Esophagus muscularis mucosa (tissue), 4 donors: ENCODE measurements at regions not wholly inside any gene's neighbourhood (a gene's known extent, or its start where the extent isn't known, plus 50 kb on each side); places are given as distances from the start of the nearest gene placed in this dataset.

ENCODE experiments used
- DNase-seq: peaks from one replicate; pipeline ENCODE4 v3.0.0-alpha.2; 2017; ENCODE audit errors: extremely low spot score
- H3K27ac ChIP-seq, 4 donors: fragments of 200-600 bp; sonication (generic); replicated peaks in 1 of 4; 1 replicate in 3 of 4; 2 replicates in 1 of 4; pipeline ENCODE4 v1.5.1; 2016 to 2019; ENCODE audit warnings: mild to moderate bottlenecking in 1 of 4
- H3K27me3 ChIP-seq, 4 donors: fragments of 200-600 bp; sonication (generic); one replicate each; pipeline versions ENCODE4 v1.5.1 to v1.6.0; 2016 to 2019
- H3K36me3 ChIP-seq, 4 donors: fragments of 200-600 bp; sonication (generic); one replicate each; pipeline ENCODE4 v1.5.1; 2016 to 2019
- H3K4me1 ChIP-seq, 4 donors: fragments of 200-600 bp; sonication (generic); one replicate each; pipeline ENCODE4 v1.5.1; 2016 to 2019
- H3K4me3 ChIP-seq, 4 donors: fragments of 200-600 bp; sonication (generic); 1 replicate in 2 of 4; 2 replicates in 2 of 4; pipeline ENCODE4 v1.5.1; 2016 to 2019; ENCODE audit warnings: mild to moderate bottlenecking in 4 of 4, moderate library complexity in 1 of 4
- H3K9me3 ChIP-seq, 4 donors: fragments of 200-600 bp; sonication (generic); 1 replicate in 3 of 4; 2 replicates in 1 of 4; pipeline ENCODE4 v1.5.1; 2016 to 2019
- CTCF ChIP-seq, 3 experiments: fragments of 200-600 bp in 2 of 3; fragments of 450-650 bp in 1 of 3; sonication (generic) in 2 of 3; IDR thresholded peaks; one replicate each; pipeline ENCODE4 v1.5.1; 2017 to 2019; ENCODE audit warnings: antibody characterized with exemption in 3 of 3, mild to moderate bottlenecking in 2 of 3, moderate library complexity in 1 of 3
- EP300 ChIP-seq: sonication (generic); formaldehyde crosslinking; IDR thresholded peaks from one replicate; pipeline ENCODE4 v1.6.1; 2017; ENCODE audit warnings: antibody characterized with exemption
- POLR2A ChIP-seq: fragments of 450-650 bp; IDR thresholded peaks from one replicate; pipeline ENCODE4 v1.6.1; 2017; ENCODE audit warnings: antibody characterized with exemption, moderate library complexity, mild to moderate bottlenecking, low read depth
- POLR2AphosphoS5 ChIP-seq, 2 donors: sonication (generic); formaldehyde crosslinking; IDR thresholded peaks; one replicate each; pipeline ENCODE4 v1.6.1; 2017; ENCODE audit warnings: antibody characterized with exemption in 2 of 2
- WGBS: methylation state at CpG from one replicate; pipeline ENCODE4 v1.1.5; 2018; 5-methylcytosine and 5-hydroxymethylcytosine counted together
- intact Hi-C: fragments of 100-400 bp; cut with DNase I; formaldehyde crosslinking; loops from one replicate; pipeline ENCODE4 v1.15.1; 2023

- H3K4me1 ChIP-seq, result no peaks in the 10 kb centered on the region
- no peaks in the 10 kb centered on the region for H3K9me3 ChIP-seq
- TF ChIP-seq POLR2A, result no peak
- TF ChIP-seq CTCF (IDR thresholded peaks at IDR 0.05), result no peak
- intact Hi-C loops, result no loop called here
- WGBS, result 88% methylated on average over 3 of the region's 3 CpGs
- no peaks in the 10 kb centered on the region for H3K27me3 ChIP-seq
- no peak for DNase-seq
- H3K36me3 ChIP-seq, result no peaks in the 10 kb centered on the region
- H3K27ac ChIP-seq, result no peak overlapping the region
- no peak overlapping the region for H3K4me3 ChIP-seq
Observed at GRCh38 chr2:40953341-40953740, 501.5 kb upstream of the SLC8A1 start.

GRCh38 chr2:40955042-40955441, 503.2 kb upstream of the SLC8A1 start:
- Histone ChIP-seq H3K4me3 (no peak overlapping the region), H3K27me3 (no peaks in the 10 kb centered on the region), H3K4me1 (no peaks in the 10 kb centered on the region), H3K36me3 (no peaks in the 10 kb centered on the region), H3K9me3 (no peaks in the 10 kb centered on the region), H3K27ac (no peak overlapping the region)
- WGBS, result 73% methylated on average over 2 of the region's 2 CpGs
- DNase-seq, result no peak
- intact Hi-C loops, result no loop called here
- no peak for TF ChIP-seq CTCF (IDR thresholded peaks at IDR 0.05)
- no peak for TF ChIP-seq POLR2A
- TF ChIP-seq POLR2AphosphoS5 (IDR thresholded peaks at IDR 0.05), result no peak
- TF ChIP-seq EP300, result no peak

GRCh38 chr2:40955635-40956034, 503.7 kb upstream of the SLC8A1 start:
- no peaks in the 10 kb centered on the region for H3K9me3 ChIP-seq
- H3K27ac ChIP-seq, result no peak overlapping the region
- intact Hi-C loops, result no loop called here
- no peak overlapping the region for H3K4me3 ChIP-seq
- no peak for DNase-seq
- TF ChIP-seq POLR2A (no peak), POLR2AphosphoS5 (IDR thresholded peaks at IDR 0.05) (no peak), CTCF (IDR thresholded peaks at IDR 0.05) (no peak), EP300 (no peak)
- no peaks in the 10 kb centered on the region for H3K4me1 ChIP-seq
- no peaks in the 10 kb centered on the region for H3K36me3 ChIP-seq
- no peaks in the 10 kb centered on the region for H3K27me3 ChIP-seq

GRCh38 chr2:40957508-40957907, 505.6 kb upstream of the SLC8A1 start:
- Histone ChIP-seq H3K36me3 (no peaks in the 10 kb centered on the region), H3K27ac (no peak overlapping the region), H3K9me3 (no peaks in the 10 kb centered on the region), H3K27me3 (no peaks in the 10 kb centered on the region), H3K4me1 (no peaks in the 10 kb centered on the region), H3K4me3 (no peak overlapping the region)
- intact Hi-C loops, result no loop called here
- WGBS, result 73% methylated on average over 9 of the region's 9 CpGs
- TF ChIP-seq POLR2AphosphoS5 (IDR thresholded peaks at IDR 0.05) (no peak), CTCF (IDR thresholded peaks at IDR 0.05) (no peak), POLR2A (no peak), EP300 (no peak)
- no peak for DNase-seq

DNA sequence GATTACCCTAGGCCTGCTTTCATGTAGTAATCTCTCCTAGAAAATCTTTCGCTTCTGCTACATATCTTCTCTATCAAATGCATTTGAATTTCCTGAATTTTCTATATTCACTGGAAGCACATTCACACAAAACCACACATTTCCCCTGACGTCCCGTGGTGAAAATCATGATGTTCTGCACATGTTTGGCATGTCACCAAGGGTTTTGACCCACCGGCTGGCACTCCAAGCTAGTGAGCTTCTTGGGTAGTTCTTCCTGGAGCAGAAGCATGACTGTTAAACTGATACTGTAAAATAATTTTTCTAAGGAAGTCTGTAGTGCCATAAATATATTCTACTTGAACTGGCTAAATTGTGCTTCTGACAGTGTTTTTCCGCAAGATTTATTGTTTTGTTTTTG, 510.1 kb upstream of the SLC8A1 start:
- H3K27me3 ChIP-seq, result no peaks in the 10 kb centered on the region
- no peak for DNase-seq
- intact Hi-C loops, result no loop called here
- no peaks in the 10 kb centered on the region for H3K4me1 ChIP-seq
- H3K36me3 ChIP-seq, result no peaks in the 10 kb centered on the region
- H3K9me3 ChIP-seq, result no peaks in the 10 kb centered on the region
- WGBS, result 61% methylated on average over 5 of the region's 5 CpGs
- H3K4me3 ChIP-seq, result no peak overlapping the region
- no peak overlapping the region for H3K27ac ChIP-seq
- TF ChIP-seq POLR2A (no peak), CTCF (IDR thresholded peaks at IDR 0.05) (no peak), POLR2AphosphoS5 (IDR thresholded peaks at IDR 0.05) (no peak), EP300 (no peak)
